ENCODE measurements at regions not wholly inside any gene's neighbourhood (a gene's known extent, or its start where the extent isn't known, plus 50 kb on each side); places are given as distances from the start of the nearest gene placed in this dataset.

- TF ChIP-seq CTCF (IDR thresholded peaks at IDR 0.05; ENCODE audit: low read depth, low read length) (no peak), EZH2phosphoT487 (IDR thresholded peaks at IDR 0.05; ENCODE audit: low read depth) (no peak)
Measured at GRCh38 chr5:2208239-2208544, 325.5 kb upstream of the IRX4 start.

All from OCI-LY3 (cell line).